NB4 (cell line): ENCODE measurements at regions not wholly inside any gene's neighbourhood (a gene's known extent, or its start where the extent isn't known, plus 50 kb on each side); places are given as distances from the start of the nearest gene placed in this dataset.

Experiments used
- MYC ChIP-seq: IDR thresholded peaks from 2 replicates; pipeline ENCODE4 v1.6.1; 2011; ENCODE audit warnings: low read depth, low read length
- POLR2A ChIP-seq: IDR thresholded peaks from 2 replicates; pipeline ENCODE4 v1.6.1; 2011; ENCODE audit warnings: mild to moderate bottlenecking; ENCODE audit not compliant: insufficient read length; ENCODE audit errors: extremely low read depth

GRCh38 chr7:149599636-149600206 lies 102.1 kb upstream of the ZNF746 start:
- TF ChIP-seq POLR2A (no peak), MYC (no peak)
